ENCODE measurements at regions not wholly inside any gene's neighbourhood (a gene's known extent, or its start where the extent isn't known, plus 50 kb on each side); places are given as distances from the start of the nearest gene placed in this dataset.

DNA sequence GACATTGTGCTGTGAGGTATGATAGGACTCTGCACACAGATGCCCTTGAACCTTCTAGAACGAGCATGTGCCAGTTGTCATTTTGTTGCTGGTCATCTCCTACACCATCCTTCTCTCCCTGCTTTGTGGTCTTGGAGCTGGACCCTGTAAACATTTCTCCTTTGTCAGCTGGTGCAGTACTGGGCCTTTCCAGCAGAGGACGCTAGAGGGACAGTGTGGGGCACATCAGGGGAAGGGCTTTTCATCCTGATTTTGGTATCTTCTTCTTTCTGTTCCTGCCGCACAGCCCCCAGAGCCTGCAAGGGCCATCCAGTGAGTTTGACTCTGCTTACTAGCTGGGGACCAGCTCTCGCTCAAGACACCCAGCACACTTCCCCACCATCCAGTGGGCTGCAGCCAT, 484.6 kb downstream of the AACS start:
- peak; percentile 78 for TF ChIP-seq CTCF (conservative IDR thresholded peaks at IDR 0.05; ENCODE audit: low read length)
- no peak for TF ChIP-seq EZH2phosphoT487 (IDR thresholded peaks at IDR 0.05; ENCODE audit: borderline replicate concordance, low read depth, low read length)
